HG02885 (cell line): ENCODE measurements at regions not wholly inside any gene's neighbourhood (a gene's known extent, or its start where the extent isn't known, plus 50 kb on each side); places are given as distances from the start of the nearest gene placed in this dataset.

Source experiments
- ATAC-seq: cut with Tn5 transposase; IDR thresholded peaks from one replicate; pipeline ENCODE4 v1.9.1; 2021; ENCODE audit warnings: mild to moderate bottlenecking; ENCODE audit not compliant: unreplicated experiment, poor library complexity

- ATAC-seq = no peak
Measured at GRCh38 chr12:97005174-97005573, 98.1 kb downstream of the NEDD1 start.

- ATAC-seq = no peak
Measured at GRCh38 chr12:97005646-97006045, 98.6 kb downstream of the NEDD1 start.

- no peak for ATAC-seq
Measured at GRCh38 chr12:97006585-97006984, 99.5 kb downstream of the NEDD1 start.

- ATAC-seq = no peak
Measured at GRCh38 chr12:97016163-97016562, 109.1 kb downstream of the NEDD1 start.

DNA sequence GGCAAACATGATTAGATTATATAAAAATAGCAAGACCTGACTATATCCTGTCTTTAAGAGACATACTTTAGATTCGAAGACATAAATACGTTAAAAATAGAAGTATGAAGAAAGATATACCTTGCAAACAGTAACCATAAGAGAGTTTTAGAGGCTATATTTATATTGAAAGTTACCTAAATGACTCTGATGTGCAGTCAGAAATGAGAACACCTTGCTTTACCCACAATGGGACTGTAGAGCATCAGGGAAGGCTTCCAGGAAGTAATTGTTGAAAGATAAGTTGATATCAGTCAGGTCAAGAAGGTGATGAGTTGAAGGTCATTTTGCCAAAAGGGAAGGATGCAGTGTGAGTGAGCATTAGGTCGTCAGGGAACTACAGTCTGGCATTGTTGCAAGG, 110.2 kb downstream of the NEDD1 start:
- ATAC-seq = peak; percentile 78

DNA sequence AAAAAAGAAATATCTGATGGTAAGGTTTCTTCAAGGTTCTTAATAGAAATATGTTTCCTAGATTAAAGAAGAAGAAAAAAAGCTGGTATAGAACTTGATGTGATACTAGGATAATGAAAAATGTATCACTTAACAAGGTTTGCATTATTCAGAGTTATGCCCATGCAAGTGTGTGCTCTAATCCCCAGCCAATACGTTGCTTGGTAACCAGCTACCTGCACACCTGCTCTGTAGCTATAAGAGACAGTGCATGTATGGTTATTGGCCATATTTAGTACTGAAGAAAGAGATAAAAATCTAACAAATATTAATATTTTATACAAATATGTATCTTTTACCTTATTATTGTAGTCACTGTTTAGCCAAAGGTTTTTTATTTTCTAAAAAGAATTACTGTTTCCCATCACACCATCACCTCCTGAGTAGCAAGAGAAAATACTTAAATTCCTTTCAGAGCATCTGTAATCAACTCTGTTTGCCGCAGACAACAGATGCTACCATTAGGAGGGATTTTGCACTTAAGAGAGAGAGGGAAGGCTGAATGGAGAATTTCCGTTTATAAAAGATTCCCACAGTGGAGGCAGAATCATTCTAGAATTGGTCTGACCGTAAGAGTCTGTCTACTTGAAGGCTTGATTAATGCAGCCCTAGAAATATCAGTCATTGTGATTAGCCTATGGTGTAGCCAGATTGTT, 115.6 kb downstream of the NEDD1 start:
- no peak for ATAC-seq

DNA sequence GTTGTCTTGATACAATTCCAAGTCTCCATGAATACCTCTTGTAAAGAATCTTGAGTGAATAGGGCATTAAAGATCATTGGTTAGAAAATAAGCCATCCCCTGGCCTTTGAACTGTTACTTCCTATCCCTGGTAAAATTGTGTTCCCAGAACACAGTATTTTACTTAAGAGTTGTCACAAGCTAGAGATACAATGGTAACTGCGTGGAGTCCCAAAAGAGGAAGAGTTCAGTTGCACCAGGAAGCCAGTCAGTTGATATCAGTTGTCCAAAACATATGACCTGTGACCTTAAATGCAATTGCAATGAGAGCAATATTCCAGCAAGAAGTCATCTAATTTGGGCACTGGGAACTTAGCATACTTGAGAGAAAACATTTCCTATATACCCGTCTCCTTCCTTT, 117.3 kb downstream of the NEDD1 start:
- no peak for ATAC-seq

- ATAC-seq = no peak
Measured at GRCh38 chr12:97026901-97027300, 119.8 kb downstream of the NEDD1 start.

DNA sequence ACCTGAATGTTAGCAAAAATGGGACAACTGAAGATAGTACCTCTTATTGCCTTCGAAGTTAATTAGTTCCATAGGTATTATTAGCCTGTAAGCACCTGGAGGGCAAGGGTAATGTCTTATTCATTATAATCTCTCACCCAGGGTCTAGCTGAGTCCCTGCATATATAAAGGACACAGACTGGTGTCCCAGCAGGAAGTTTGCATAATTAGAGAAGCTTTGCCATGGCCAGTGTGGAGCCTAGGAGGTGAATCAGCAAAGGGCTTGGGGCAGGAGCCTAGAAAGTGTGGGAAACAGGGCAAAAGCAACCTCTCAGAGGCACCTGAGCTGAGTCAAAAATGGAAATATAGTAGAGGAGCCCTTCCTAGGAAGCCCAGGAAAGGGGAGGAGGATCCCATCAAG, 120.4 kb downstream of the NEDD1 start:
- ATAC-seq = no peak

DNA sequence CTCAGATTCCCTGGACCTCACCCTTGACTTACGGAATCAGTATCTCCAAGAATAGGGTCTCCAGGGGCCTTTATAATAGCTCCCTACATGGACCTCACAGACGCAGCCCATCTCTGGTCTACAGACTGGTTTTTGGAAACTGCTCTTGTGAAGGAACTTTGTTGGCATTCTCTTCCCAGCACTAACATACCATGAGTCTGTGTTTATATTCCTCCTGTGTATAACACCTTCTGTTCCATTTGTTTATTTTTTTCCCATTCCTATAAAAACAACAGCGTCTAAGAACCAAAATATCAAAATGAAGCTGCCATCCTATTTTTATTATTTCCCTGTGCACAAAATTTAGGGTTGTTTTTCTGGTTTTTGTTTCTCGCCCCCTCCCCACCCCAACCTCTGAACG, 131.1 kb downstream of the NEDD1 start:
- no peak for ATAC-seq

DNA sequence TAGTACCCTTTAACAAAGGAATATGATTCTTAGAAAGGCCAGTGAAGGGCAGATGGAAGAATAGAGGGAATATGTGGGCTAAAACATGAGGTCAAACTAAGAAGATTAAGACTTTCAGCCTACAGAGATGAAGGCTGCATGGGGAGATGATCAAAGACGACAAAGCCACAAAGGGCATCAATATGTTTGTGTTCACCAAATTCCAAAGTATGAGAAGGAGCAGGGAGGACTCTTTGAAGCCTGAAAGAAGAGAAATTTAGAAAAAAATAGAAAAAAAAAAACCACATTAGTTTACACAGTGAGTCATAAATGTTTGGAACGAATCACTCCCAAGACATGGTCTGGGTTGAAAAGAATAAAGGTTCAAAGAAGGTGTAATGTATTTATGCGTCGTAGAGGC, 131.8 kb downstream of the NEDD1 start:
- no peak for ATAC-seq

GRCh38 chr12:97046901-97047300, 139.8 kb downstream of the NEDD1 start:
- no peak for ATAC-seq

DNA sequence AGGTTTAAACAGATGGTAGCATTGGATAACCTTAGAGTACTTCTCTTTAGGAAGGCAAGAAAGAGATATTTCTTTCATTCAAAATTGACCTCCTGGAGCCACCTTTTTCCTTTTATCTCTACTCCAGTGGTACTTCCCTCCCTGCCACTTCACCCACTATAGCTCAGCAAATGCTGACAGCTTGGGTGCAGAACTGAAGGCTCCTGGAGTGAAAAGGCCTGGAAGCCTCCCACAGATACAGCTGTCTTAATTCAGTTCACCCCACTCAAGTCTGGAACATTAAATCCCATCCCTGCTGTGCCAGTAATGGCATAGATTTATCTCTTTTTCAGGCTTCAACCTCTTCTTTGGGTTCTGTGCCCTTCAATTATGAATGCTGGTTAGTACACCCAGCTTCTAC, 140.3 kb downstream of the NEDD1 start:
- no peak for ATAC-seq

- ATAC-seq = peak; percentile 76
Measured at GRCh38 chr12:97048421-97049035, 141.5 kb downstream of the NEDD1 start.

- ATAC-seq = no peak
Measured at GRCh38 chr12:97050509-97050908, 143.5 kb downstream of the NEDD1 start.

DNA sequence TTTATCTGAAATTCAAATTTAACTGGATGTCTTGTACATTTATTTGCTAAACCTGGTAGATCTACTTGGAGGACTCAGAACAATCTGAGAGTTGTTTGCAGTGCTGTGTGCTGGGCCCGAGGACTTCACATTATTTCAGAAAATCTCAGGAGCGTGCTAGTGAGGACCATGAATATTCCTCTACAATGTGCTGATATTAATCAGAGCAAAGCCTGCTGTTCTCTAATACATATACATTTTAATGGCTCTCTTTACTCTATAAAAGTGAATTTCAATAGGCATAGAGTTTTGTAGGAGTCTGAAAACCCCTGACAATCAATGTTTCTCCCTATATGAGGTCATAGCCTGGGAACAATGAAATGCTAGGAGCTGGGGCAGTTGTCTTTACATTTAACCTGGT, 144.3 kb downstream of the NEDD1 start:
- no peak for ATAC-seq

DNA sequence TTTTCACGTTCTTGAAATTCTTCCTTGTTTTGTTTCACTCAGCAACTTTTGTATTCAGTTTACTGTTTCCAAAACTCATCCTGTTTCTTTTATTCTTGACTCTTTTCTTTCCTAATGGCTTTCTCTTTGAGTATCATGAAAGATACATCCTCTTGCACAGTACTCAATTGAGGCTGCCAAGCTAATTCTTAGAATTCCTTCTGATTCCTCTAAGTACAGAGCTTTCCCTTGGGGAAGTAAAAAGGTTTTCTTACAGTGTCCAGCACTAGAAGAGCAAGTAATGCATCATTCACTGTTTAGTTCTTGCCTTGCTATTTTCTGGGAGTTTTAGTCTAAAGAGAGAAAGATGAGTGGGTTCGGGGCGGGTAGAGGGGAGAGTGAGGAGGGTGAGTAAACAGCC, 154.1 kb downstream of the NEDD1 start:
- no peak for ATAC-seq

DNA sequence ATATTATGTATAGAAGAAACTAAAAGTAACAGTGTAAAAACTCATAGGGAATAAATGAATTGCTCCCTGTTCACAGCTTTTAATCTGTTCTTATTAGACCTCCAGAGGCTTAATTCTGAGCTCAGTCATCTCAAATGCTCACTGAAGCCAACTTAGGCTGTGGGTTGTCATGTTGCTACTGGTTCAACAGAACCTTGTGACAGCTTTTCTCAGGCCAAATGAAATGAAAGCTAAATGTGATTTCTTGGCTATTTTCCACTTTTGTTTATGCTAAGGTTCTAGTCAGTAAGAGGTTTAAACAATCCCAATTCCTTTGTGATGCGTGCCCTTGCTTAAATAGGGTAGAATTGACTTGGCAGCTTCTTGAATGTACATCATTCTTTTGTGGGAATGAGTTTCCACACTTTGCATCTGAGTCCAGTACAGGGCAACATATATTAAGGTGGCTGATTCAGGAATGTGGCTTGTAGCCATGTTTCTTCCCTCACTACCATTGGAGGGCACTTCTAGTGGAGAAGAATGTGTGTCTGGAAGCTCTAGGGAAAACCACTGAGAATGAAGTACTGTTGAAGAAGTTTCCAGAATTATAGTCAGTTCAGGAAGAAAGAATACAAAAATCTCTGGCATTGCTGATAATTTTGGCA, 156.4 kb downstream of the NEDD1 start:
- no peak for ATAC-seq

GRCh38 chr12:97075161-97075933, 168.3 kb downstream of the NEDD1 start:
- ATAC-seq = no peak

DNA sequence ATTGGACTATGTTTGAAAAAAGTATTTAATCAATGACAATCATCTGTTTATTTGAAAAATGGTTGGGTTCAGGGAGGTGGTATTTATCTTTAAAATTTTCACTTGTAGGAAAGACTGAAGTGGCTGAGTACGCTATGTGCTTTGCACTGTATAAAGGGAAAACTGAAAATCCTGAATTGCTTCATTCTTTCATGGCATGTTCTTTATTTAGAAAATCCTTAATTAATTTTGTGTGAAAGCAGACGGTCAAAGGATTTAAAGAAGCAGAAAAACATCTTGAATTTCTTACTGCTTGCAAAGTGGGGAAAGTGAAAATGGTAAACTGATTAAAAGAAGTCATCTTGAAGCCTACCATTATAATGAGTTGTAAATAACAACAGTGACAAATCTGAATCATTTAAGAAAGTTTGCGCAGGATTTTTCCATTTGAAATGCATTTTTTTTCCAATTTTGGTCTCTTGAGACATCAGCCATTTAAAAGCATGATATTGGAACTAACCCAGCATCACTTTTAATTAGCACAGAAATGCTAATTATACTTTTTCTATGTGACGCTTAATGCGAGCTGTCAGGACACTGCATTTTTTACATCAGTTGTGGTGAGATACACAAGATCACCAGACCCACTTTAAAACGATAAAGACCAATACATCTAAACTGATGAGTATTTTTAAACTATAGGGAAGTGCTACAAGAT, 169.0 kb downstream of the NEDD1 start:
- ATAC-seq = no peak
